ENCODE measurements at regions not wholly inside any gene's neighbourhood (a gene's known extent, or its start where the extent isn't known, plus 50 kb on each side); places are given as distances from the start of the nearest gene placed in this dataset.

GRCh38 chr11:69397732-69398131, 83.7 kb upstream of the LINC01488 start:
- DNase-seq = no peak
- no peak for TF ChIP-seq CTCF (conservative IDR thresholded peaks at IDR 0.05)
- Histone ChIP-seq H4K91ac (ENCODE audit: insufficient read length, low read depth, low read length) (no peak overlapping the region), H2BK20ac (ENCODE audit: low read depth, low read length, poor library complexity, severe bottlenecking) (no peak overlapping the region), H2BK12ac (ENCODE audit: insufficient read length, low read depth, low read length) (no peak overlapping the region), H3K23me2 (ENCODE audit: insufficient read length, low read depth, low read length, poor library complexity, severe bottlenecking) (no peaks in the 10 kb centered on the region), H4K20me1 (ENCODE audit: control insufficient read depth, insufficient read depth, insufficient read length) (no peaks in the 10 kb centered on the region), H3T11ph (ENCODE audit: low read length) (no peak overlapping the region), H2AFZ (ENCODE audit: low read length) (no peak overlapping the region), H3K23ac (ENCODE audit: insufficient read length, low read depth, low read length) (no peak overlapping the region), H3K9ac (ENCODE audit: extremely low read depth, insufficient read length, low read length) (no peak overlapping the region), H2BK120ac (ENCODE audit: low read depth, low read length, poor library complexity, severe bottlenecking) (no peak overlapping the region), H3K56ac (ENCODE audit: insufficient read length, low read depth, low read length) (no peak overlapping the region), H3K79me2 (ENCODE audit: insufficient read depth, low read length) (no peaks in the 10 kb centered on the region), H2AK5ac (ENCODE audit: insufficient read length, low read length) (no peak overlapping the region), H3K4ac (ENCODE audit: low read depth, low read length) (no peak overlapping the region), H2BK5ac (ENCODE audit: insufficient read length, low read length) (no peak overlapping the region), H3K9me3 (ENCODE audit: control insufficient read depth, low read depth, low read length) (peaks cover 5% of the 10 kb centered on the region), H3K4me1 (ENCODE audit: insufficient read depth, low read length) (no peaks in the 10 kb centered on the region), H3K27me3 (ENCODE audit: insufficient read depth, low read length) (no peaks in the 10 kb centered on the region), H3K27ac (ENCODE audit: insufficient read length, low read depth, low read length) (no peak overlapping the region), H4K8ac (replicated peaks; ENCODE audit: insufficient read length, low read depth, low read length) (no peak overlapping the region), H3K79me1 (ENCODE audit: insufficient read depth, low read depth, low read length, poor library complexity, severe bottlenecking) (no peaks in the 10 kb centered on the region), H2BK15ac (ENCODE audit: low read depth, low read length) (no peak overlapping the region), H3K18ac (ENCODE audit: insufficient read length, low read depth, low read length) (no peak overlapping the region), H4K5ac (ENCODE audit: insufficient read length, low read depth, low read length) (no peak overlapping the region), H3K14ac (ENCODE audit: insufficient read depth, low read length) (no peak overlapping the region), H3K4me2 (ENCODE audit: insufficient read depth, insufficient read length, low read length) (no peak overlapping the region)
- H3K4me1 Mint-ChIP-seq = peaks cover 2 to 12% of the 10 kb centered on the region in 2 experiments; a peak in 3 of 4 replicates
- H3K4me3 Mint-ChIP-seq = no peak overlapping the region
- H3K27me3 Mint-ChIP-seq (ENCODE audit: low read depth) = peaks cover 5% of the 10 kb centered on the region
- H3K27ac Mint-ChIP-seq = no peak overlapping the region
- H3K36me3 Mint-ChIP-seq (ENCODE audit: insufficient read depth in 1 of 3, low read depth in 3 of 3) = peaks cover 2 to 15% (median 7%) of the 10 kb centered on the region in 3 experiments; a peak in 6 of 7 replicates
- H3K9me3 Mint-ChIP-seq = peaks cover 20 to 22% of the 10 kb centered on the region in 2 experiments
- WGBS (ENCODE audit: extremely low coverage, insufficient read length, low lambda C conversion rate) = no CpG with 5 or more reads among the region's 3 CpGs

Data from H9 (cell line).